WTC11 (cell line): ENCODE measurements at regions not wholly inside any gene's neighbourhood (a gene's known extent, or its start where the extent isn't known, plus 50 kb on each side); places are given as distances from the start of the nearest gene placed in this dataset.
A peak's percentile ranks its signal among the peaks of the same experiment; 100 is the strongest.

ENCODE experiments used
- ATAC-seq: fragments of 200-7000 bp; cut with Tn5 transposase; 2 replicates; pipeline ENCODE4 v1.10.0; 2021; ENCODE audit warnings: mild to moderate bottlenecking, moderate library complexity
- CTCF ChIA-PET: fragments of 300-600 bp; sonication (Branson Sonifier 250); formaldehyde crosslinking; loops from one replicate; lab custom pipeline; 2021; ENCODE audit warnings: antibody characterized with exemption; lab: Charles Lee
- POLR2A ChIA-PET: fragments of 350-600 bp; sonication (Branson Sonifier 250); formaldehyde crosslinking; loops from one replicate; lab custom pipeline; 2021; ENCODE audit warnings: antibody characterized with exemption; lab: Charles Lee
- DNase-seq: peaks from one replicate; pipeline ENCODE4 v3.0.0; 2021; ENCODE audit warnings: low spot score
- H3K27ac Mint-ChIP-seq: 2 replicates; pipeline ENCODE4 v1.8.0; 2021; ENCODE audit warnings: mixed read lengths
- H3K27me3 Mint-ChIP-seq: 2 replicates; pipeline ENCODE4 v1.8.0; 2021; ENCODE audit warnings: low read depth, mild to moderate bottlenecking, moderate library complexity, mixed read lengths
- H3K36me3 Mint-ChIP-seq: 2 replicates; pipeline ENCODE4 v1.8.0; 2021; ENCODE audit warnings: mixed read lengths
- H3K4me1 Mint-ChIP-seq: 2 replicates; pipeline ENCODE4 v1.8.0; 2022; ENCODE audit warnings: mixed read lengths
- H3K4me3 Mint-ChIP-seq: 2 replicates; pipeline ENCODE4 v1.8.0; 2021; ENCODE audit warnings: mild to moderate bottlenecking, moderate library complexity, mixed read lengths
- H3K9me3 Mint-ChIP-seq: 2 replicates; pipeline ENCODE4 v1.8.0; 2021; ENCODE audit warnings: mixed read lengths
- ATF2 ChIP-seq: sonication (generic); formaldehyde crosslinking; IDR thresholded peaks from 2 replicates; pipeline ENCODE4 v1.8.1; 2022; ENCODE audit warnings: low read depth, missing genetic modification reagents, borderline replicate concordance
- CREM ChIP-seq: sonication (generic); formaldehyde crosslinking; IDR thresholded peaks from 2 replicates; pipeline ENCODE4 v1.8.1; 2022; ENCODE audit warnings: mild to moderate bottlenecking, missing genetic modification reagents, moderate library complexity
- E2F4 ChIP-seq: sonication (generic); formaldehyde crosslinking; IDR thresholded peaks from 2 replicates; pipeline ENCODE4 v1.8.1; 2022; ENCODE audit warnings: low read depth, mild to moderate bottlenecking, moderate library complexity, missing genetic modification reagents, borderline replicate concordance
- ESRRA ChIP-seq: sonication (generic); formaldehyde crosslinking; IDR thresholded peaks from 2 replicates; pipeline ENCODE4 v1.8.1; 2022; ENCODE audit warnings: mild to moderate bottlenecking, missing genetic modification reagents, borderline replicate concordance
- ETV6 ChIP-seq: sonication (generic); formaldehyde crosslinking; IDR thresholded peaks from 2 replicates; pipeline ENCODE4 v1.8.1; 2022; ENCODE audit warnings: mild to moderate bottlenecking, missing genetic modification reagents
- FOXK1 ChIP-seq: sonication (generic); formaldehyde crosslinking; IDR thresholded peaks from 2 replicates; pipeline ENCODE4 v1.8.0; 2022; ENCODE audit warnings: mild to moderate bottlenecking, moderate library complexity, missing genetic modification reagents
- FOXP4 ChIP-seq: sonication (generic); formaldehyde crosslinking; IDR thresholded peaks from 2 replicates; pipeline ENCODE4 v1.8.0; 2022; ENCODE audit warnings: mild to moderate bottlenecking, missing genetic modification reagents
- GRHL2 ChIP-seq: fragments of 250-450 bp; sonication (Bioruptor Pico); IDR thresholded peaks from 2 replicates; pipeline ENCODE4 v1.8.0; 2022; ENCODE audit warnings: mild to moderate bottlenecking, moderate library complexity; ENCODE audit not compliant: insufficient replicate concordance, severe bottlenecking
- IRF2 ChIP-seq: sonication (generic); formaldehyde crosslinking; IDR thresholded peaks from 2 replicates; pipeline ENCODE4 v1.8.0; 2022; ENCODE audit warnings: low read depth, missing genetic modification reagents, borderline replicate concordance
- JUN ChIP-seq: sonication (generic); formaldehyde crosslinking; IDR thresholded peaks from 2 replicates; pipeline ENCODE4 v1.8.0; 2023; ENCODE audit warnings: mild to moderate bottlenecking, missing genetic modification reagents
- KAT7 ChIP-seq: sonication (generic); formaldehyde crosslinking; IDR thresholded peaks from 2 replicates; pipeline ENCODE4 v1.8.1; 2023; ENCODE audit warnings: missing genetic modification reagents, mild to moderate bottlenecking, borderline replicate concordance
- MAX ChIP-seq: sonication (generic); formaldehyde crosslinking; IDR thresholded peaks from 2 replicates; pipeline ENCODE4 v1.8.0; 2022; ENCODE audit warnings: mild to moderate bottlenecking, missing genetic modification reagents
- MYBL2 ChIP-seq: sonication (generic); formaldehyde crosslinking; IDR thresholded peaks from 2 replicates; pipeline ENCODE4 v1.8.1; 2023; ENCODE audit warnings: mild to moderate bottlenecking, moderate library complexity, missing genetic modification reagents
- NR2C2 ChIP-seq: sonication (generic); formaldehyde crosslinking; IDR thresholded peaks from 2 replicates; pipeline ENCODE4 v1.8.0; 2022; ENCODE audit warnings: mild to moderate bottlenecking, missing genetic modification reagents
- NR3C1 ChIP-seq: sonication (generic); formaldehyde crosslinking; conservative IDR thresholded peaks from 2 replicates; pipeline ENCODE4 v1.8.1; 2023; ENCODE audit warnings: low read depth, mild to moderate bottlenecking, missing genetic modification reagents
- RELA ChIP-seq: sonication (generic); formaldehyde crosslinking; IDR thresholded peaks from 2 replicates; pipeline ENCODE4 v1.8.1; 2022; ENCODE audit warnings: missing genetic modification reagents, mild to moderate bottlenecking, borderline replicate concordance
- TEAD1 ChIP-seq: sonication (generic); formaldehyde crosslinking; IDR thresholded peaks from 2 replicates; pipeline ENCODE4 v1.8.0; 2022; ENCODE audit warnings: mild to moderate bottlenecking, missing genetic modification reagents
- TEAD4 ChIP-seq: sonication (generic); formaldehyde crosslinking; IDR thresholded peaks from 2 replicates; pipeline ENCODE4 v1.8.0; 2022; ENCODE audit warnings: mild to moderate bottlenecking, missing genetic modification reagents
- TP53 ChIP-seq: sonication (generic); formaldehyde crosslinking; IDR thresholded peaks from 2 replicates; pipeline ENCODE4 v1.8.1; 2023; ENCODE audit warnings: mild to moderate bottlenecking, missing genetic modification reagents
- ZBTB21 ChIP-seq: sonication (generic); formaldehyde crosslinking; IDR thresholded peaks from 2 replicates; pipeline ENCODE4 v1.8.1; 2023; ENCODE audit warnings: mild to moderate bottlenecking, missing genetic modification reagents, borderline replicate concordance
- ZNF396 ChIP-seq: fragments of 250-450 bp; sonication (Bioruptor Pico); IDR thresholded peaks from 2 replicates; pipeline ENCODE4 v1.8.0; 2021; ENCODE audit warnings: mild to moderate bottlenecking, moderate library complexity, borderline replicate concordance
- ZNF423 ChIP-seq: fragments of 250-450 bp; sonication (Bioruptor Pico); IDR thresholded peaks from 2 replicates; pipeline ENCODE4 v2.1.2; 2022; ENCODE audit warnings: mild to moderate bottlenecking, moderate library complexity

GRCh38 chrX:39935411-39936064 lies 162.2 kb downstream of the BCOR start:
- Mint-ChIP-seq H3K36me3 (no peaks in the 10 kb centered on the region), H3K4me1 (peaks cover 6% of the 10 kb centered on the region; the same call in 1 of the 2 replicates), H3K27ac (no peak overlapping the region), H3K27me3 (no peaks in the 10 kb centered on the region; the same call in 1 of the 2 replicates), H3K4me3 (no peak overlapping the region), H3K9me3 (no peaks in the 10 kb centered on the region)
- no peak for DNase-seq
- CTCF ChIA-PET, result no interaction called here
- POLR2A ChIA-PET, result no interaction called here
- no peak for TF ChIP-seq NR3C1 (CRISPR knock-in tag)
- TF ChIP-seq TEAD4 (CRISPR knock-in tag), result no peak
- TF ChIP-seq GRHL2 (CRISPR knock-in tag), result no peak
- TF ChIP-seq MYBL2 (CRISPR knock-in tag), result no peak
- no peak for TF ChIP-seq NR2C2 (CRISPR knock-in tag)
- TF ChIP-seq ZNF423 (CRISPR knock-in tag), result peak; percentile 48
- TF ChIP-seq TP53, result no peak
- no peak for TF ChIP-seq JUN (CRISPR knock-in tag)
- peak; percentile 56 for ATAC-seq

GRCh38 chrX:39936886-39937770 lies 160.6 kb downstream of the BCOR start:
- Mint-ChIP-seq H3K4me1 (peaks cover 12% of the 10 kb centered on the region), H3K27me3 (no peaks in the 10 kb centered on the region; the same call in 1 of the 2 replicates), H3K9me3 (no peaks in the 10 kb centered on the region)
- no peak for TF ChIP-seq MAX (CRISPR knock-in tag)
- no peak for TF ChIP-seq TEAD1 (CRISPR knock-in tag)
- TF ChIP-seq FOXK1, result no peak
- TF ChIP-seq ZNF396 (CRISPR knock-in tag), result no peak
- TF ChIP-seq ATF2 (CRISPR knock-in tag), result no peak
- no peak for TF ChIP-seq E2F4 (CRISPR knock-in tag)
- TF ChIP-seq CREM (CRISPR knock-in tag), result no peak
- no peak for TF ChIP-seq KAT7 (CRISPR knock-in tag)
- no peak for TF ChIP-seq ESRRA (CRISPR knock-in tag)
- no peak for TF ChIP-seq ZBTB21 (CRISPR knock-in tag)
- TF ChIP-seq ETV6, result no peak
- TF ChIP-seq RELA, result no peak
- no peak for TF ChIP-seq FOXP4 (CRISPR knock-in tag)
- TF ChIP-seq IRF2, result no peak
- TF ChIP-seq, all 79 proteins: peak for 0
- DNase-seq (no peak), ATAC-seq (no peak)
- H3K36me3 Mint-ChIP-seq, result no peaks in the 10 kb centered on the region
- ChIA-PET POLR2A (no interaction called here), CTCF (no interaction called here)
- no peak overlapping the region for H3K27ac Mint-ChIP-seq
- no peak overlapping the region for H3K4me3 Mint-ChIP-seq
